PC-3 (cell line): ENCODE measurements at regions not wholly inside any gene's neighbourhood (a gene's known extent, or its start where the extent isn't known, plus 50 kb on each side); places are given as distances from the start of the nearest gene placed in this dataset.

Experiments used
- ATAC-seq: fragments of 200-7000 bp; cut with Tn5 transposase; 2 replicates; pipeline ENCODE4 v1.9.1; 2020; ENCODE audit warnings: mild to moderate bottlenecking, moderate library complexity
- BruUV-seq: library from RNA; stranded (reverse); fragments of 400-500 nt; replicated peaks from 2 replicates; lab custom pipeline; 2021; lab: Mats Ljungman, UMichigan
- CTCF ChIA-PET: fragments of 300-600 bp; sonication (Branson Sonifier 250); formaldehyde crosslinking; loops from one replicate; lab custom pipeline; 2022; ENCODE audit warnings: antibody characterized with exemption; lab: Charles Lee
- POLR2A ChIA-PET: fragments of 300-600 bp; sonication (Branson Sonifier 250); formaldehyde crosslinking; loops from one replicate; lab custom pipeline; 2022; ENCODE audit warnings: antibody characterized with exemption; ENCODE audit not compliant: unreplicated experiment; lab: Charles Lee
- DNase-seq: peaks from one replicate; pipeline ENCODE4 v3.0.0-alpha.2; 2015
- H2AFZ ChIP-seq: fragments of 300-600 bp; sonication (generic); 2 replicates; pipeline ENCODE4 v1.6.0; 2016; ENCODE audit warnings: antibody characterized with exemption, low read length
- H3F3A ChIP-seq: fragments of 300-600 bp; sonication (generic); one replicate; pipeline ENCODE4 v1.6.0; 2017; ENCODE audit warnings: antibody characterized with exemption, low read length, control low read depth, mild to moderate bottlenecking; ENCODE audit not compliant: unreplicated experiment
- H3K27ac ChIP-seq: fragments of 300-600 bp; sonication (generic); 2 replicates; pipeline ENCODE4 v1.5.1; 2016; ENCODE audit warnings: mild to moderate bottlenecking, low read length
- H3K27me3 ChIP-seq: fragments of 300-600 bp; sonication (generic); 2 replicates; pipeline ENCODE4 v1.6.1; 2016; ENCODE audit warnings: low read length, mixed read lengths
- H3K36me3 ChIP-seq: fragments of 300-600 bp; sonication (generic); 2 replicates; pipeline ENCODE4 v1.6.1; 2016; ENCODE audit warnings: low read depth, mixed run types, low read length, mixed read lengths
- H3K4me1 ChIP-seq: fragments of 300-600 bp; sonication (generic); 2 replicates; pipeline ENCODE4 v1.5.1; 2016; ENCODE audit warnings: low read length; ENCODE audit not compliant: insufficient read depth
- H3K4me2 ChIP-seq: fragments of 300-600 bp; sonication (generic); 2 replicates; pipeline ENCODE4 v1.6.0; 2016; ENCODE audit warnings: low read length
- H3K4me3 ChIP-seq: fragments of 300-600 bp; sonication (generic); 2 replicates; pipeline ENCODE4 v1.5.1; 2016; ENCODE audit warnings: mild to moderate bottlenecking, low read length, mixed read lengths
- H3K79me2 ChIP-seq: fragments of 300-600 bp; sonication (generic); 2 replicates; pipeline ENCODE4 v1.6.1; 2017; ENCODE audit warnings: low read length, mixed read lengths
- H3K9ac ChIP-seq: fragments of 300-600 bp; sonication (generic); 2 replicates; pipeline ENCODE4 v1.6.0; 2016; ENCODE audit warnings: mild to moderate bottlenecking, low read length
- H3K9me2 ChIP-seq: fragments of 300-600 bp; sonication (generic); replicated peaks from 2 replicates; pipeline ENCODE4 v1.6.1; 2016; ENCODE audit warnings: mixed run types, low read length, mixed read lengths
- H3K9me3 ChIP-seq: fragments of 300-600 bp; sonication (generic); 2 replicates; pipeline ENCODE4 v1.6.1; 2016; ENCODE audit warnings: low read length, mixed read lengths
- H4K20me1 ChIP-seq: fragments of 300-600 bp; sonication (generic); 2 replicates; pipeline ENCODE4 v1.6.1; 2016; ENCODE audit warnings: low read length, mixed read lengths
- CTCF ChIP-seq: fragments of 300-600 bp; sonication (generic); conservative IDR thresholded peaks from 2 replicates; pipeline ENCODE4 v1.5.1; 2017; ENCODE audit warnings: antibody characterized with exemption, low read depth, mild to moderate bottlenecking, low read length
- EZH2 ChIP-seq: fragments of 300-600 bp; sonication (generic); IDR thresholded peaks from one replicate; pipeline ENCODE4 v1.6.1; 2017; ENCODE audit warnings: antibody characterized with exemption, mild to moderate bottlenecking, low read length; ENCODE audit not compliant: unreplicated experiment
- EZH2phosphoT487 ChIP-seq: fragments of 300-600 bp; sonication (generic); IDR thresholded peaks from 2 replicates; pipeline ENCODE4 v1.6.1; 2018; ENCODE audit warnings: mild to moderate bottlenecking, antibody characterized with exemption, low read length, borderline replicate concordance
- intact Hi-C: fragments of 100-400 bp; cut with micrococcal nuclease; formaldehyde crosslinking; loops from 2 replicates; pipeline ENCODE4 v1.9.0; 2023

- H3K27me3 ChIP-seq: no peaks in the 10 kb centered on the region
- no peak for ATAC-seq
- H3K27ac ChIP-seq: no peak overlapping the region
- no peaks in the 10 kb centered on the region for H3K9me3 ChIP-seq
- H3K4me1 ChIP-seq: peaks cover 17% of the 10 kb centered on the region
- H3F3A ChIP-seq: peaks cover 3% of the 10 kb centered on the region
- ChIA-PET POLR2A (no interaction called here), CTCF (no interaction called here)
- no peak for DNase-seq
- no TSS peak for BruUV-seq
- intact Hi-C loops: no loop called here
- no peaks in the 10 kb centered on the region for H3K36me3 ChIP-seq
- no peak overlapping the region for H3K9ac ChIP-seq
- H3K4me2 ChIP-seq: no peak overlapping the region
- H4K20me1 ChIP-seq: no peaks in the 10 kb centered on the region
- H3K79me2 ChIP-seq: no peaks in the 10 kb centered on the region
- TF ChIP-seq EZH2 (no peak), EZH2phosphoT487 (no peak), CTCF (no peak)
- no peak overlapping the region for H2AFZ ChIP-seq
- H3K9me2 ChIP-seq: no peaks in the 10 kb centered on the region
- no peak overlapping the region for H3K4me3 ChIP-seq
These were observed 85.9 kb upstream of the FOXN3 start for GRCh38 chr14:89502966-89503365.

DNA sequence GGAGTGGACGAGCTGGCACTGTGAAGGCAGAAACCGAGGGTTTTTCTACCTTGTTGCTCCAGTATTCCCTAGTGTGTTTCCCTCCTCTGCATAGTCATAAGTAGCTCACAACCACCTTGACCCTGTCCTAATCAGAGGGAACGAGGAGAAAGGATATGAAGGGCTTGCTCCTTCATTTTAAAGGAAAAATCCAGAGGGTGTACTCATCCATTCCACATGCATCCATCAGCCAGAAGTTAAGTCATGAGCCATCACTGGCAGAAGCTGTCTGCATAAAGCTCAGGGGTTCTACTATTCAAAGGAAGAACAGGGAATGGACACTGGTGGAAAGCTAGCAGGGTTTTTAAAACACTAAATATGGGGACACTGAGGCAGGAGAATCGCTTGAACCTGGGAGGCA lies 84.3 kb upstream of the FOXN3 start:
- H3K4me3 ChIP-seq: no peak overlapping the region
- no peak overlapping the region for H3K9ac ChIP-seq
- peaks cover 6% of the 10 kb centered on the region; the same call in 1 of the 2 replicates for H3K4me1 ChIP-seq
- no peak overlapping the region for H2AFZ ChIP-seq
- H3K9me2 ChIP-seq: no peaks in the 10 kb centered on the region
- no peak overlapping the region for H3K27ac ChIP-seq
- no peaks in the 10 kb centered on the region for H3F3A ChIP-seq
- no peak for DNase-seq
- intact Hi-C loops: no loop called here
- H4K20me1 ChIP-seq: no peaks in the 10 kb centered on the region
- H3K27me3 ChIP-seq: no peaks in the 10 kb centered on the region
- H3K9me3 ChIP-seq: no peaks in the 10 kb centered on the region
- POLR2A ChIA-PET: no interaction called here
- H3K36me3 ChIP-seq: no peaks in the 10 kb centered on the region
- CTCF ChIA-PET: no interaction called here
- H3K4me2 ChIP-seq: no peak overlapping the region
- BruUV-seq: no TSS peak
- H3K79me2 ChIP-seq: no peaks in the 10 kb centered on the region
- ATAC-seq: no peak
- TF ChIP-seq EZH2phosphoT487 (no peak), EZH2 (no peak), CTCF (no peak)

DNA sequence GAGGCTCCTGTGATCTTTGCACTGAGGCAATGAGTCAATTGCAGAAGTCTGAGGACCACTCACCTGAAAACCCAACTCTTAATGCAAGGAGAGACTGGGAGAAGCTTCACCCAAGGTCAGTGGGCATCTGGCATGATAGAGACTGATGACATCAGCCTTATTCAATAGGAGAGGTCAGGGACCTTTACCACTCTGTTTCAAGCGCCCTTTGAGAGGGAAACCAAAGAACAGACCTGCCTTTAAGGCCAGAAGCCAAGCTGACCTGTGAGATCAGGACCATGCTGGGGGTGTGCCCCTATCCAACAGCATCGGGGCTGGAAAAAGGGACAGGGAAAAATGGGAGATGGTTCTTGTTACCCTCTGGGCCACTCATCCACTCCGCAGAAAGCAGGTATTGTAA lies 83.3 kb upstream of the FOXN3 start:
- Histone ChIP-seq H3K4me2 (no peak overlapping the region), H4K20me1 (no peaks in the 10 kb centered on the region), H3K79me2 (no peaks in the 10 kb centered on the region), H3K4me1 (peaks cover 6% of the 10 kb centered on the region; the same call in 1 of the 2 replicates), H3K27me3 (no peaks in the 10 kb centered on the region), H3K4me3 (no peak overlapping the region), H3K9me3 (no peaks in the 10 kb centered on the region), H3K9ac (no peak overlapping the region), H3F3A (no peaks in the 10 kb centered on the region), H3K36me3 (no peaks in the 10 kb centered on the region), H3K9me2 (no peaks in the 10 kb centered on the region), H3K27ac (no peak overlapping the region), H2AFZ (no peak overlapping the region)
- CTCF ChIA-PET: no interaction called here
- no TSS peak for BruUV-seq
- ATAC-seq: no peak
- POLR2A ChIA-PET: no interaction called here
- no peak for DNase-seq
- TF ChIP-seq EZH2phosphoT487: no peak
- no peak for TF ChIP-seq EZH2
- no peak for TF ChIP-seq CTCF
- intact Hi-C loops: no loop called here
